WI38 (cell line): ENCODE measurements at regions not wholly inside any gene's neighbourhood (a gene's known extent, or its start where the extent isn't known, plus 50 kb on each side); places are given as distances from the start of the nearest gene placed in this dataset.

ENCODE experiments used
- H3K4me3 ChIP-seq: 2 replicates; pipeline ENCODE4 v1.5.1; 2011; ENCODE audit warnings: low read depth, mild to moderate bottlenecking, control low read depth, low read length
- CTCF ChIP-seq: IDR thresholded peaks from 2 replicates; pipeline ENCODE4 v1.5.1; 2012; ENCODE audit warnings: low read depth, mild to moderate bottlenecking, control low read depth, low read length

DNA sequence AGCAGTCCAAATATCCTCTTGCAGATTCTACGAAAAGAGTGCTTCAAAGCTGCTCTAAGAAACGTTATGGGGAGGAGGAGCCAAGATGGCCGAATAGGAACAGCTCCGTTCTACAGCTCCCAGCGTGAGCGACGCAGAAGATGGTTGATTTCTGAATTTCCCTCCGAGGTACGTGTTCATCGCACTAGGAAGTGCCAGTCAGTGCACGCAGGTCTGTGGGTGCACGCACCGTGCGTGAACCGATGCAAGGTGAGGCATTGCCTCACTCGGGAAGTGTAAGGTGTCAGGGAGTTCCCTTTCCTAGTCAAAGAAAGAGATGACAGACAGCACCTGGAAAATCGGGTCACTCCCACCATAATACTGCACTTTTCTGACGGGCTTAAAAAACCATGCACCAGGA is 272.1 kb upstream of the DEFB115 start:
- no peak for TF ChIP-seq CTCF
- no peak overlapping the region for H3K4me3 ChIP-seq
